Vagina (tissue), 2 donors: ENCODE measurements at regions not wholly inside any gene's neighbourhood (a gene's known extent, or its start where the extent isn't known, plus 50 kb on each side); places are given as distances from the start of the nearest gene placed in this dataset.

ENCODE experiments used
- DNase-seq, 2 donors: peaks; one replicate each; pipeline ENCODE4 v3.0.0-alpha.2; 2017; ENCODE audit errors: extremely low spot score in 2 of 2
- H3K27ac ChIP-seq: fragments of 200-600 bp; sonication (generic); one replicate; pipeline ENCODE4 v1.5.1; 2019
- H3K27me3 ChIP-seq: fragments of 200-600 bp; sonication (generic); one replicate; pipeline ENCODE4 v1.5.1; 2019
- H3K36me3 ChIP-seq, 2 donors: fragments of 200-600 bp; sonication (generic); one replicate each; pipeline ENCODE4 v1.5.1; 2017 to 2019
- H3K4me1 ChIP-seq: fragments of 200-600 bp; sonication (generic); one replicate; pipeline ENCODE4 v1.5.1; 2019
- H3K4me3 ChIP-seq, 2 donors: fragments of 200-600 bp; sonication (generic); 1 replicate in 1 of 2; 2 replicates in 1 of 2; pipeline ENCODE4 v1.5.1; 2016 to 2019
- H3K9me3 ChIP-seq: fragments of 200-600 bp; sonication (generic); one replicate; pipeline ENCODE4 v1.5.1; 2019
- CTCF ChIP-seq, 3 experiments: fragments of 450-650 bp in 2 of 3; fragments of 200-600 bp in 1 of 3; sonication (generic) in 1 of 3; IDR thresholded peaks; one replicate each; pipeline ENCODE4 v1.5.1; 2017 to 2019; ENCODE audit warnings: antibody characterized with exemption in 3 of 3, mild to moderate bottlenecking in 2 of 3, moderate library complexity in 2 of 3
- POLR2A ChIP-seq, 2 donors: fragments of 450-650 bp; IDR thresholded peaks; one replicate each; pipeline ENCODE4 v1.6.1; 2017; ENCODE audit warnings: antibody characterized with exemption in 2 of 2, mild to moderate bottlenecking in 2 of 2, moderate library complexity in 2 of 2
- POLR2AphosphoS5 ChIP-seq, 2 donors: sonication (generic); formaldehyde crosslinking; IDR thresholded peaks; one replicate each; pipeline ENCODE4 v1.9.0; 2017; ENCODE audit warnings: antibody characterized with exemption in 2 of 2, mild to moderate bottlenecking in 2 of 2, low read depth in 1 of 2; ENCODE audit not compliant: insufficient read depth in 1 of 2
- intact Hi-C: fragments of 100-400 bp; cut with DNase I; formaldehyde crosslinking; loops from one replicate; pipeline ENCODE4 v1.15.1; 2023

GRCh38 chr6:11322252-11322885, 89.9 kb upstream of the NEDD9 start:
- intact Hi-C loops: no loop called here
- TF ChIP-seq POLR2A (IDR thresholded peaks at IDR 0.05): no peak
- TF ChIP-seq CTCF (IDR thresholded peaks at IDR 0.05): no peak
- TF ChIP-seq POLR2AphosphoS5 (IDR thresholded peaks at IDR 0.05; ENCODE audit: insufficient read depth in 1 of 2, low read depth in 1 of 2): no peak
- H3K4me1 ChIP-seq: peaks cover 35% of the 10 kb centered on the region
- no peaks in the 10 kb centered on the region for H3K9me3 ChIP-seq
- no peaks in the 10 kb centered on the region for H3K36me3 ChIP-seq
- H3K27ac ChIP-seq: no peak overlapping the region
- no peak for DNase-seq
- H3K4me3 ChIP-seq: no peak overlapping the region
- H3K27me3 ChIP-seq: no peaks in the 10 kb centered on the region

DNA sequence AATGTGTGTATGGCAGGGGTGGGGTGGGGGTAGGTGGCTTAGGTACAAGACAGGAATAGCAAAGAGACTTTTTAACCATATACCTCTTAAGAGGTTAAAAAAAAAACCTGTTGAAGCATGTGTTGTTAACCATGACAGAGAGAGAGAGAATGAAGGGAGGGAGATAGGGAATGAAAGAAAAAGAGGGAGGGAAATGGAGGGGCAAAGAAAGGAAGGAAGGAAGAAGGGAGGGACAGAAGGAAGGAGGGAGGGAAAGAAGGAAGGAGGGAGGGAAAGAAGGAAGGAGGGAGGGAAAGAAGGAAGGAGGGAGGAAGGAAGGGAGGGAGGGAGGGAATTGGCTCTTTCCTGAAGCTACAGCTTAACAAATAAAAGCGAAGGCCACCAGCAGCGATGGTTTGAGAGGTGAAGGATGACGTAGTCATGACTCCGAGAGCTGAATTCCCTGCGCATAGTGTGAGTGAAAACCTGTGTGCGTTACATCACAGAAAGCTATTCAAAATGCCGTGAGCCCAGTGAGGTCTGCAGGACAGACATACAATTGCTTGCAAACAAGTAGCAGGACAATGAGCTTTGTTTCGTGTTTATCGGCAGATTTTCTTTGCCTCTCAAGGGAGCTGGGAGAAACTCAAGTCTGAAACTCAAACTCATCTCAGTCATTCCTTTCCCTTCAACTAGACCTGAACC, 88.6 kb upstream of the NEDD9 start:
- Histone ChIP-seq H3K4me3 (no peak overlapping the region), H3K4me1 (peaks cover 43% of the 10 kb centered on the region), H3K27me3 (no peaks in the 10 kb centered on the region), H3K27ac (no peak overlapping the region), H3K36me3 (no peaks in the 10 kb centered on the region), H3K9me3 (no peaks in the 10 kb centered on the region)
- TF ChIP-seq POLR2A (IDR thresholded peaks at IDR 0.05) (no peak), POLR2AphosphoS5 (IDR thresholded peaks at IDR 0.05; ENCODE audit: insufficient read depth in 1 of 2, low read depth in 1 of 2) (no peak), CTCF (IDR thresholded peaks at IDR 0.05) (no peak)
- intact Hi-C loops: no loop called here
- no peak for DNase-seq

DNA sequence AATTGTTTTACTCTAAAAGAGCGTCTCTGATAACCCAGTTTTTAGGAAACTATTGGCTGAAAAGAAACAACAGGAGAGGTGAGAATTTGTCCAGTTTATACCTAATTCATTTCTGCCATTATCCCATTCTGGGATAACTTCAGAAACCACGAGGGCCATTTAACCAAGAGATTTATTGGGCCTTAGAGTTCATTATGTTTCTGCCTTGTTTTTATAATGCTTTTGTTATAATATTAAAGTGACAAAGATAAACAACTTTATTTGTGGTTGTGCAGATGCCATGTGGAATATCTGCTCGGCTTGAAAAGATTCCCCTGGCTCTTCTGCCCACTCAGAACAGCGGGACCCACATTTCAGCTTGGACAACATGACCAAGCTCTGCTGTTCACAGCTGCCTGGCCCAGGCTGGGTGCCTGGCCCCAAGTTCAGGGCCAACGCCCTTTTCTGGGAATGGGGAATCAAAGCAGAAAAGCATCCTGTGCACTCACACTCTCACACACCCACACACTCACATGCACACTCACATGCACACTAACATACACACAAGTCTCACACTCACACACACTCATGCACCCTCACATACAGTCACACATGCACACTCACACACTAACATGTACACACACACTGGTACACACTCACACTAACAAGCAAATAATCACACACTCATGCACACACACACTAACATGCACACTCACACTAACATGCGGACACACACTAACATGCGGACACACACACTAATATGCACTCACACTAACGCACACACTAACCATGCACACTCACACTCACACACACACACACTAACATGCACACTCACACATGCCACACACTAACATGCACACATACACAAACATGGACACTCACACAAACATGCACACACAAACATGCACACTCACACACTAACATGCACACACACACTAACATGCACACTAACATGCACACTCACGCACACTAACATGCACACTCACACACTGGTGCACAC, 86.7 kb upstream of the NEDD9 start:
- Histone ChIP-seq H3K36me3 (no peaks in the 10 kb centered on the region), H3K4me3 (no peak overlapping the region), H3K4me1 (peaks cover 51% of the 10 kb centered on the region), H3K27ac (peak overlapping the region; percentile 68), H3K9me3 (no peaks in the 10 kb centered on the region), H3K27me3 (no peaks in the 10 kb centered on the region)
- no peak for TF ChIP-seq POLR2AphosphoS5 (IDR thresholded peaks at IDR 0.05; ENCODE audit: insufficient read depth in 1 of 2, low read depth in 1 of 2)
- TF ChIP-seq CTCF (IDR thresholded peaks at IDR 0.05): no peak
- no peak for TF ChIP-seq POLR2A (IDR thresholded peaks at IDR 0.05)
- no peak for DNase-seq
- intact Hi-C loops: no loop called here

- intact Hi-C loops: no loop called here
- H3K27ac ChIP-seq: peak overlapping the region; percentile 68
- H3K4me3 ChIP-seq: no peak overlapping the region
- no peaks in the 10 kb centered on the region for H3K36me3 ChIP-seq
- DNase-seq: no peak
- H3K4me1 ChIP-seq: peaks cover 42% of the 10 kb centered on the region
- H3K9me3 ChIP-seq: no peaks in the 10 kb centered on the region
- H3K27me3 ChIP-seq: no peaks in the 10 kb centered on the region
- TF ChIP-seq POLR2AphosphoS5 (IDR thresholded peaks at IDR 0.05; ENCODE audit: insufficient read depth in 1 of 2, low read depth in 1 of 2) (peak in 1 of 2 donors; percentile 90), POLR2A (IDR thresholded peaks at IDR 0.05) (no peak)
These were observed 85.7 kb upstream of the NEDD9 start for GRCh38 chr6:11317885-11318771.
